Left lung (tissue), 4 donors: ENCODE measurements at regions not wholly inside any gene's neighbourhood (a gene's known extent, or its start where the extent isn't known, plus 50 kb on each side); places are given as distances from the start of the nearest gene placed in this dataset.

ENCODE experiments used
- ATAC-seq: fragments of 200-7000 bp; cut with Tn5 transposase; one replicate; pipeline ENCODE4 v1.9.1; 2020; ENCODE audit warnings: moderate library complexity
- DNase-seq, 4 donors: peaks; one replicate each; pipeline ENCODE4 v3.0.0-alpha.2; 2013 to 2020
- H3K27ac ChIP-seq, 2 donors: fragments of 200-600 bp; sonication (generic) in 1 of 2; one replicate each; pipeline versions ENCODE4 v1.5.0 to v1.8.0; 2020 to 2021
- H3K27me3 ChIP-seq, 2 donors: fragments of 200-600 bp; sonication (generic) in 1 of 2; one replicate each; pipeline versions ENCODE4 v1.5.0 to v1.8.0; 2020 to 2021
- H3K36me3 ChIP-seq, 2 donors: fragments of 200-600 bp; sonication (generic) in 1 of 2; one replicate each; pipeline versions ENCODE4 v1.5.0 to v1.8.0; 2020 to 2021
- H3K4me1 ChIP-seq, 2 donors: fragments of 200-600 bp; one replicate each; pipeline ENCODE4 v1.8.0; 2021
- H3K4me3 ChIP-seq, 2 donors: fragments of 200-600 bp; sonication (generic) in 1 of 2; one replicate each; pipeline versions ENCODE4 v1.5.0 to v1.8.0; 2020 to 2021; ENCODE audit warnings: mild to moderate bottlenecking in 1 of 2
- H3K9me3 ChIP-seq, 2 donors: fragments of 200-600 bp; sonication (generic) in 1 of 2; one replicate each; pipeline versions ENCODE4 v1.5.0 to v1.8.0; 2020 to 2021
- CTCF ChIP-seq, 2 donors: fragments of 200-600 bp; sonication (generic) in 1 of 2; IDR thresholded peaks; one replicate each; pipeline versions ENCODE4 v1.5.0 to v1.8.0; 2021; ENCODE audit warnings: antibody characterized with exemption in 2 of 2
- intact Hi-C, 2 donors: fragments of 100-400 bp; cut with DNase I; formaldehyde crosslinking; loops; one replicate each; pipeline versions ENCODE4 v1.11.2 to v1.14.2; 2022
- donor health status: DM: no; HTN: yes; CAD: no.
- donor health status: DM: no; HTN: no; CAD: no.

DNA sequence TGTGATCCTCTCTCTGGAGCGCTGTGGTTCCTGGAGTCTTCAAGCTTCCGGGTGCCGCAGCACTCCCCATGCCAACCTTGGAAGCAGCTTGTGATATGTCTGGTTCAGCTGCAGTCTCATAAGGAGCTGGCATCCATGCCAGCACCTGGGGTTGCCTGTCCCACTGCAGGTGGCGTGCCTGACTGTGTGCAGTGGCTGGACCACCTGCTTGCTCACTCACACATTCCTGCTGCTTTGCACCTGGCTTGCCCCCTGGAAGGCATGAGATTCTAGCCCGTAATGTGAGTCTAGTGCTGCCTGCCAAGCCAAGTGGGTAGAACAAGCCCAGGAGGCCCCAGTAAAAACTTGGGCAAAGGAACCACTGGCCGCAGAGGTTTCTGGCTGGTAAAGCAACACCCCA lies 687.2 kb upstream of the AADAT start:
- no peaks in the 10 kb centered on the region for H3K4me1 ChIP-seq
- peak in 1 of 4 donors; percentile 36 for DNase-seq
- no peak for TF ChIP-seq CTCF (IDR thresholded peaks at IDR 0.05)
- no peaks in the 10 kb centered on the region for H3K36me3 ChIP-seq
- no peak overlapping the region for H3K27ac ChIP-seq
- H3K9me3 ChIP-seq: peaks cover 0 to 19% of the 10 kb centered on the region in 2 donors
- intact Hi-C loops: no loop called here
- ATAC-seq: no peak
- H3K4me3 ChIP-seq: no peak overlapping the region
- no peaks in the 10 kb centered on the region for H3K27me3 ChIP-seq

GRCh38 chr4:170775851-170776250 lies 686.1 kb upstream of the AADAT start:
- no peaks in the 10 kb centered on the region for H3K4me1 ChIP-seq
- H3K4me3 ChIP-seq: no peak overlapping the region
- H3K27me3 ChIP-seq: no peaks in the 10 kb centered on the region
- intact Hi-C loops: no loop called here
- peaks cover 0 to 19% of the 10 kb centered on the region in 2 donors for H3K9me3 ChIP-seq
- no peak overlapping the region for H3K27ac ChIP-seq
- TF ChIP-seq CTCF (IDR thresholded peaks at IDR 0.05): no peak
- ATAC-seq (no peak), DNase-seq (no peak)
- no peaks in the 10 kb centered on the region for H3K36me3 ChIP-seq

DNA sequence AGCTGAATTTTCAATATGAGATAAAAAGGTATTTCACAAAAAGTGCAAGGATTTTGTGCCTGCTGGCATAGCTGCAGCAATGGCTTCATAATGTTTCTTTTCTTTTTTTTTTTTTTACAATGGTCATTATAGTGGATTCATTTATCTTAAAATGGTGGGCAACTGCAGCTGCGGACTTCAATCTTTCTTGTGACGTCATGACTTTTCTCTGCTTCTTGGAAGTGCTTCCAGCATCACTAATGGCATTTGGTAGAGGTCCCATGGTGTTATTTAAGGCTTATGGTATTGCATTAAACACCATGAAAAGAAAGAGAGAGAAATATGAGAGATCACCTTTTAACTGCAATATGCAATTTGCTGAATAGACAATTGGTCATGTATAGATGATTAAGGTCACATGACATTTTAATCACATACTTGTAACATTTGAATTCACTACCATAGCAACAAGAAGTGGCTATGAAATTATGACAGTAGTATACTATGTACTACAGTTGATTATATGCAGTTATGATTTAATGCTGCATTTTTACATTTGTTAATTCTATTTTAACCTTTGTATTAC lies 684.0 kb upstream of the AADAT start:
- no peaks in the 10 kb centered on the region for H3K4me1 ChIP-seq
- no peak overlapping the region for H3K27ac ChIP-seq
- H3K27me3 ChIP-seq: no peaks in the 10 kb centered on the region
- no peaks in the 10 kb centered on the region for H3K36me3 ChIP-seq
- intact Hi-C loops: no loop called here
- no peak for TF ChIP-seq CTCF (IDR thresholded peaks at IDR 0.05)
- peaks cover 0 to 19% of the 10 kb centered on the region in 2 donors for H3K9me3 ChIP-seq
- H3K4me3 ChIP-seq: no peak overlapping the region
- DNase-seq: no peak
- no peak for ATAC-seq

DNA sequence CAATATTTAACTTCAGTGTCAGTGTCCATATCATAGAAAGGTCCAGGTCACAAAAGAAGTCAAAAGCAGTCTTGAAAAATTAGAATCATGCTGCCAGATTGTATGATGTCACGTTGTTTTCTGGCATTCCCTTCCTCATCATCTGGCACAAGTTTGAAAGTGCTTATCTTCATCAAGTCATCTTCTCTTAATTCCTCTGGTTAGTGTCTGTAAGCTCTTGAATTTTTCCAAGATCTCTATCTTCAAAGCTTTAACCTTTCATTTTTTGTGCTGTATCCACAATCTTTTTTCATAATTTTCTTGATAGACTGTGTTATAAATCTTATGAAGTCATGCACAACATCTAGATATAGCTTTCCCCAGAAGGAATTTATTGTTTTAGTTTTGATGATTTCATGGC lies 682.7 kb upstream of the AADAT start:
- no peak for TF ChIP-seq CTCF (IDR thresholded peaks at IDR 0.05)

GRCh38 chr4:170770664-170771063 lies 680.9 kb upstream of the AADAT start:
- ATAC-seq (no peak), DNase-seq (no peak)
- intact Hi-C loops: no loop called here
- Histone ChIP-seq H3K9me3 (peaks cover 0 to 5% of the 10 kb centered on the region in 2 donors), H3K27me3 (no peaks in the 10 kb centered on the region), H3K36me3 (no peaks in the 10 kb centered on the region), H3K4me3 (no peak overlapping the region), H3K4me1 (no peaks in the 10 kb centered on the region), H3K27ac (no peak overlapping the region)
- TF ChIP-seq CTCF (IDR thresholded peaks at IDR 0.05): no peak

More for the DNA sequence above, 682.7 kb upstream of the AADAT start:
- no peak for DNase-seq
- Histone ChIP-seq H3K36me3 (no peaks in the 10 kb centered on the region), H3K27me3 (no peaks in the 10 kb centered on the region), H3K9me3 (peaks cover 0 to 19% of the 10 kb centered on the region in 2 donors), H3K4me3 (no peak overlapping the region), H3K4me1 (no peaks in the 10 kb centered on the region), H3K27ac (no peak overlapping the region)
- ATAC-seq: no peak
- intact Hi-C loops: no loop called here
